MM.1S (cell line): ENCODE measurements at regions not wholly inside any gene's neighbourhood (a gene's known extent, or its start where the extent isn't known, plus 50 kb on each side); places are given as distances from the start of the nearest gene placed in this dataset.

Source experiments
- DNase-seq: peaks from one replicate; pipeline ENCODE4 v3.0.0-alpha.2; 2015
- H2AFZ ChIP-seq: fragments of 300-600 bp; sonication (generic); 2 replicates; pipeline ENCODE4 v1.6.0; 2016; ENCODE audit warnings: antibody characterized with exemption, low read length
- H3F3A ChIP-seq: fragments of 300-600 bp; sonication (generic); 2 replicates; pipeline ENCODE4 v1.6.1; 2016; ENCODE audit warnings: mild to moderate bottlenecking, antibody characterized with exemption, low read length, moderate library complexity, mixed read lengths; ENCODE audit not compliant: insufficient read depth
- H3K27ac ChIP-seq: fragments of 300-600 bp; sonication (generic); 2 replicates; pipeline ENCODE4 v1.5.1; 2016; ENCODE audit warnings: mild to moderate bottlenecking, low read length
- H3K27me3 ChIP-seq: fragments of 300-600 bp; sonication (generic); replicated peaks from 2 replicates; pipeline ENCODE4 v1.6.0; 2016; ENCODE audit warnings: low read length; ENCODE audit not compliant: insufficient read depth
- H3K36me3 ChIP-seq: fragments of 300-600 bp; sonication (generic); replicated peaks from 2 replicates; pipeline ENCODE4 v1.6.1; 2016; ENCODE audit warnings: mild to moderate bottlenecking, low read length, mixed read lengths; ENCODE audit not compliant: insufficient read depth
- H3K4me1 ChIP-seq: fragments of 300-600 bp; sonication (generic); 2 replicates; pipeline ENCODE4 v1.6.1; 2016; ENCODE audit warnings: low read length, mixed read lengths
- H3K4me2 ChIP-seq: fragments of 300-600 bp; sonication (generic); 2 replicates; pipeline ENCODE4 v1.6.0; 2016; ENCODE audit warnings: low read depth, low read length
- H3K4me3 ChIP-seq: fragments of 300-600 bp; sonication (generic); 2 replicates; pipeline ENCODE4 v1.5.1; 2016; ENCODE audit warnings: low read length, mixed read lengths
- H3K79me2 ChIP-seq: fragments of 300-600 bp; sonication (generic); 2 replicates; pipeline ENCODE4 v1.6.1; 2016; ENCODE audit warnings: mixed run types, low read length, mixed read lengths
- H3K9ac ChIP-seq: fragments of 300-600 bp; sonication (generic); 2 replicates; pipeline ENCODE4 v1.6.1; 2016; ENCODE audit warnings: low read length, mixed read lengths
- H3K9me2 ChIP-seq: fragments of 300-600 bp; sonication (generic); replicated peaks from 2 replicates; pipeline ENCODE4 v1.6.1; 2016; ENCODE audit warnings: mild to moderate bottlenecking, low read length, mixed read lengths; ENCODE audit not compliant: insufficient read depth
- H3K9me3 ChIP-seq: fragments of 300-600 bp; sonication (generic); replicated peaks from 2 replicates; pipeline ENCODE4 v1.6.1; 2016; ENCODE audit warnings: mild to moderate bottlenecking, low read length, mixed read lengths; ENCODE audit not compliant: insufficient read depth
- H4K20me1 ChIP-seq: fragments of 300-600 bp; sonication (generic); 2 replicates; pipeline ENCODE4 v1.6.1; 2016; ENCODE audit warnings: mild to moderate bottlenecking, low read length, moderate library complexity, mixed read lengths; ENCODE audit not compliant: insufficient read depth
- CTCF ChIP-seq: fragments of 300-600 bp; sonication (generic); IDR thresholded peaks from 2 replicates; pipeline ENCODE4 v1.5.1; 2016; ENCODE audit warnings: antibody characterized with exemption, low read length, mixed read lengths
- EZH2 ChIP-seq: fragments of 300-600 bp; sonication (generic); optimal IDR thresholded peaks from 2 replicates; pipeline ENCODE3; 2017; ENCODE audit warnings: low read depth, mild to moderate bottlenecking, antibody characterized with exemption, low read length, mixed read lengths
- EZH2phosphoT487 ChIP-seq: fragments of 300-600 bp; sonication (generic); IDR thresholded peaks from 2 replicates; pipeline ENCODE4 v1.6.1; 2018; ENCODE audit warnings: antibody characterized with exemption, low read length

GRCh38 chr4:112708772-112709171 lies 71.8 kb downstream of the LARP7 start:
- DNase-seq = no peak
- no peak overlapping the region for H3K4me2 ChIP-seq
- no peaks in the 10 kb centered on the region for H3K9me3 ChIP-seq
- H3K36me3 ChIP-seq = no peaks in the 10 kb centered on the region
- H3K27me3 ChIP-seq = peaks cover 10% of the 10 kb centered on the region
- H3K9ac ChIP-seq = no peak overlapping the region
- H3F3A ChIP-seq = no peaks in the 10 kb centered on the region
- TF ChIP-seq CTCF (no peak), EZH2 (no peak), EZH2phosphoT487 (no peak)
- no peaks in the 10 kb centered on the region; the same call in 1 of the 2 replicates for H3K4me1 ChIP-seq
- no peaks in the 10 kb centered on the region for H3K79me2 ChIP-seq
- no peaks in the 10 kb centered on the region for H4K20me1 ChIP-seq
- H3K9me2 ChIP-seq = no peaks in the 10 kb centered on the region
- H3K27ac ChIP-seq = no peak overlapping the region
- H2AFZ ChIP-seq = no peak overlapping the region
- no peak overlapping the region for H3K4me3 ChIP-seq

- no peak for TF ChIP-seq CTCF
- no peak for TF ChIP-seq EZH2phosphoT487
- no peak for TF ChIP-seq EZH2
- H3K79me2 ChIP-seq = no peaks in the 10 kb centered on the region
- H3F3A ChIP-seq = no peaks in the 10 kb centered on the region
- DNase-seq = no peak
- H3K4me1 ChIP-seq = no peaks in the 10 kb centered on the region
- H3K9me3 ChIP-seq = no peaks in the 10 kb centered on the region
- no peak overlapping the region for H3K9ac ChIP-seq
- H3K4me2 ChIP-seq = no peak overlapping the region
- H2AFZ ChIP-seq = no peak overlapping the region
- H3K9me2 ChIP-seq = no peaks in the 10 kb centered on the region
- no peaks in the 10 kb centered on the region for H3K36me3 ChIP-seq
- no peaks in the 10 kb centered on the region for H3K27me3 ChIP-seq
- H3K27ac ChIP-seq = no peak overlapping the region
- H4K20me1 ChIP-seq = no peaks in the 10 kb centered on the region
- H3K4me3 ChIP-seq = no peak overlapping the region
These were observed 78.3 kb downstream of the LARP7 start for GRCh38 chr4:112714922-112715901.

GRCh38 chr4:112717856-112718255 lies 80.9 kb downstream of the LARP7 start:
- H3K9me2 ChIP-seq = no peaks in the 10 kb centered on the region
- no peak overlapping the region for H2AFZ ChIP-seq
- H3K4me1 ChIP-seq = no peaks in the 10 kb centered on the region
- no peak for DNase-seq
- no peaks in the 10 kb centered on the region for H4K20me1 ChIP-seq
- no peak overlapping the region for H3K4me3 ChIP-seq
- H3K79me2 ChIP-seq = no peaks in the 10 kb centered on the region
- no peaks in the 10 kb centered on the region for H3K36me3 ChIP-seq
- no peaks in the 10 kb centered on the region for H3F3A ChIP-seq
- no peak overlapping the region for H3K4me2 ChIP-seq
- no peaks in the 10 kb centered on the region for H3K9me3 ChIP-seq
- TF ChIP-seq EZH2 (no peak), EZH2phosphoT487 (no peak), CTCF (no peak)
- no peak overlapping the region for H3K27ac ChIP-seq
- no peak overlapping the region for H3K9ac ChIP-seq
- no peaks in the 10 kb centered on the region for H3K27me3 ChIP-seq
